Esophagus muscularis mucosa (tissue), 4 donors: ENCODE measurements at regions not wholly inside any gene's neighbourhood (a gene's known extent, or its start where the extent isn't known, plus 50 kb on each side); places are given as distances from the start of the nearest gene placed in this dataset.

Source experiments
- EP300 ChIP-seq: sonication (generic); formaldehyde crosslinking; IDR thresholded peaks from one replicate; pipeline ENCODE4 v1.6.1; 2017; ENCODE audit warnings: antibody characterized with exemption
- POLR2A ChIP-seq: fragments of 450-650 bp; IDR thresholded peaks from one replicate; pipeline ENCODE4 v1.6.1; 2017; ENCODE audit warnings: antibody characterized with exemption, moderate library complexity, mild to moderate bottlenecking, low read depth
- POLR2AphosphoS5 ChIP-seq, 2 donors: sonication (generic); formaldehyde crosslinking; IDR thresholded peaks; one replicate each; pipeline ENCODE4 v1.6.1; 2017; ENCODE audit warnings: antibody characterized with exemption in 2 of 2
- TF ChIP-seq, protein P1 (sequence below), 3 experiments: fragments of 200-600 bp in 2 of 3; fragments of 450-650 bp in 1 of 3; sonication (generic) in 2 of 3; IDR thresholded peaks; one replicate each; pipeline ENCODE4 v1.5.1; 2017 to 2019; ENCODE audit warnings: antibody characterized with exemption in 3 of 3, mild to moderate bottlenecking in 2 of 3, moderate library complexity in 1 of 3

DNA sequence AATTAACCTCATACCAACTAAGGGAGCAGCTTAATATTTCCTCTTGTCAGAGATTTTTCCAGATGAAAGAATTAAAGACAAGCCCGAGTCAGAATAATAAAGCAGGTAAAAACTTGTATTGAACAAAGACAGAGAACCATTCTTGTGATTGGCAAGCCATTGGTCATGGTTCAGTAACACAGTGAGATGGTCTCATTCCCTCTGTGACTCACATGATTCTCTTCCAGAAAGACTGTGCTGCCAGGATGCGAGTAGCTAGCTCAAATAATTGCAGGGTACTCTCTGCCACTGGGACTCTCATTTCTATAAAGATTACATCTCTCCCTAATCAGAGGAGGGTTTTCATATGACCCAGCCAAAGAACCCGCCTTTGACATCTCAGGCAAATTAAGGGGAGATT, 179.4 kb downstream of the PHLDA1 start:
- TF ChIP-seq, protein P1, sequence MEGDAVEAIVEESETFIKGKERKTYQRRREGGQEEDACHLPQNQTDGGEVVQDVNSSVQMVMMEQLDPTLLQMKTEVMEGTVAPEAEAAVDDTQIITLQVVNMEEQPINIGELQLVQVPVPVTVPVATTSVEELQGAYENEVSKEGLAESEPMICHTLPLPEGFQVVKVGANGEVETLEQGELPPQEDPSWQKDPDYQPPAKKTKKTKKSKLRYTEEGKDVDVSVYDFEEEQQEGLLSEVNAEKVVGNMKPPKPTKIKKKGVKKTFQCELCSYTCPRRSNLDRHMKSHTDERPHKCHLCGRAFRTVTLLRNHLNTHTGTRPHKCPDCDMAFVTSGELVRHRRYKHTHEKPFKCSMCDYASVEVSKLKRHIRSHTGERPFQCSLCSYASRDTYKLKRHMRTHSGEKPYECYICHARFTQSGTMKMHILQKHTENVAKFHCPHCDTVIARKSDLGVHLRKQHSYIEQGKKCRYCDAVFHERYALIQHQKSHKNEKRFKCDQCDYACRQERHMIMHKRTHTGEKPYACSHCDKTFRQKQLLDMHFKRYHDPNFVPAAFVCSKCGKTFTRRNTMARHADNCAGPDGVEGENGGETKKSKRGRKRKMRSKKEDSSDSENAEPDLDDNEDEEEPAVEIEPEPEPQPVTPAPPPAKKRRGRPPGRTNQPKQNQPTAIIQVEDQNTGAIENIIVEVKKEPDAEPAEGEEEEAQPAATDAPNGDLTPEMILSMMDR (IDR thresholded peaks at IDR 0.05): no peak
- TF ChIP-seq POLR2A (no peak), POLR2AphosphoS5 (IDR thresholded peaks at IDR 0.05) (no peak), EP300 (no peak)
